OCI-LY1 (cell line): ENCODE measurements at regions not wholly inside any gene's neighbourhood (a gene's known extent, or its start where the extent isn't known, plus 50 kb on each side); places are given as distances from the start of the nearest gene placed in this dataset.

ENCODE experiments used
- H2AFZ ChIP-seq: fragments of 200-600 bp; sonication (generic), shearing (Covaris generic); 2 replicates; pipeline ENCODE4 v1.6.0; 2014; ENCODE audit warnings: antibody characterized with exemption, mild to moderate bottlenecking, low read length
- H3F3A ChIP-seq: fragments of 200-600 bp; sonication (generic), shearing (Covaris generic); 2 replicates; pipeline ENCODE4 v1.6.0; 2014; ENCODE audit warnings: mild to moderate bottlenecking, antibody characterized with exemption, low read length, moderate library complexity; ENCODE audit not compliant: insufficient read depth
- H3K27ac ChIP-seq: fragments of 200-600 bp; sonication (generic); 2 replicates; pipeline ENCODE4 v1.5.1; 2014; ENCODE audit warnings: low read length, mixed run types, mild to moderate bottlenecking, low read depth; ENCODE audit not compliant: poor library complexity, severe bottlenecking
- H3K27me3 ChIP-seq: fragments of 200-600 bp; sonication (generic); 2 replicates; pipeline ENCODE4 v1.6.0; 2014; ENCODE audit warnings: antibody characterized with exemption, mild to moderate bottlenecking, low read length, moderate library complexity; ENCODE audit not compliant: insufficient read depth
- H3K36me3 ChIP-seq: fragments of 200-600 bp; sonication (generic); 2 replicates; pipeline ENCODE4 v1.6.1; 2014; ENCODE audit warnings: mild to moderate bottlenecking, antibody characterized with exemption, low read length, moderate library complexity, mixed read lengths; ENCODE audit not compliant: insufficient read depth
- H3K4me1 ChIP-seq: fragments of 200-600 bp; sonication (generic); 2 replicates; pipeline ENCODE4 v1.5.1; 2014; ENCODE audit warnings: mild to moderate bottlenecking, low read length, moderate library complexity; ENCODE audit not compliant: insufficient read depth, severe bottlenecking
- H3K4me2 ChIP-seq: fragments of 200-600 bp; sonication (generic), shearing (Covaris generic); 2 replicates; pipeline ENCODE4 v1.6.1; 2014; ENCODE audit warnings: low read length
- H3K4me3 ChIP-seq: fragments of 200-600 bp; sonication (generic); 2 replicates; pipeline ENCODE4 v1.5.1; 2014; ENCODE audit warnings: low read length, low read depth, mild to moderate bottlenecking, mixed read lengths; ENCODE audit not compliant: poor library complexity, severe bottlenecking
- H3K79me2 ChIP-seq: fragments of 200-600 bp; shearing (Covaris generic); 2 replicates; pipeline ENCODE4 v1.6.1; 2016; ENCODE audit warnings: mixed run types, low read length, mixed read lengths; ENCODE audit not compliant: insufficient read depth
- H3K9ac ChIP-seq: fragments of 200-600 bp; sonication (generic), shearing (Covaris generic); 2 replicates; pipeline ENCODE4 v1.6.1; 2014; ENCODE audit warnings: mild to moderate bottlenecking, low read length, mixed read lengths
- H3K9me2 ChIP-seq: fragments of 200-600 bp; sonication (generic), shearing (Covaris generic); 2 replicates; pipeline ENCODE4 v1.6.1; 2014; ENCODE audit warnings: low read depth, mild to moderate bottlenecking, low read length, mixed read lengths
- H3K9me3 ChIP-seq: fragments of 200-600 bp; shearing (Covaris generic); 2 replicates; pipeline ENCODE4 v1.6.1; 2014; ENCODE audit warnings: low read length, mixed read lengths
- H4K20me1 ChIP-seq: fragments of 200-600 bp; sonication (generic), shearing (Covaris generic); 2 replicates; pipeline ENCODE4 v1.6.0; 2016; ENCODE audit warnings: mild to moderate bottlenecking, low read length; ENCODE audit not compliant: insufficient read depth
- EZH2 ChIP-seq: fragments of 200-600 bp; sonication (generic), shearing (Covaris generic); IDR thresholded peaks from 2 replicates; pipeline ENCODE4 v1.8.0; 2017; ENCODE audit warnings: borderline replicate concordance, mixed run types, mild to moderate bottlenecking, antibody characterized with exemption, low read length, moderate library complexity, mixed read lengths
- TF ChIP-seq, protein P1 (sequence below): fragments of 200-600 bp; sonication (generic), shearing (Covaris generic); IDR thresholded peaks from 2 replicates; pipeline ENCODE4 v1.5.1; 2017; ENCODE audit warnings: mild to moderate bottlenecking, antibody characterized with exemption, low read length, moderate library complexity, mixed read lengths

DNA sequence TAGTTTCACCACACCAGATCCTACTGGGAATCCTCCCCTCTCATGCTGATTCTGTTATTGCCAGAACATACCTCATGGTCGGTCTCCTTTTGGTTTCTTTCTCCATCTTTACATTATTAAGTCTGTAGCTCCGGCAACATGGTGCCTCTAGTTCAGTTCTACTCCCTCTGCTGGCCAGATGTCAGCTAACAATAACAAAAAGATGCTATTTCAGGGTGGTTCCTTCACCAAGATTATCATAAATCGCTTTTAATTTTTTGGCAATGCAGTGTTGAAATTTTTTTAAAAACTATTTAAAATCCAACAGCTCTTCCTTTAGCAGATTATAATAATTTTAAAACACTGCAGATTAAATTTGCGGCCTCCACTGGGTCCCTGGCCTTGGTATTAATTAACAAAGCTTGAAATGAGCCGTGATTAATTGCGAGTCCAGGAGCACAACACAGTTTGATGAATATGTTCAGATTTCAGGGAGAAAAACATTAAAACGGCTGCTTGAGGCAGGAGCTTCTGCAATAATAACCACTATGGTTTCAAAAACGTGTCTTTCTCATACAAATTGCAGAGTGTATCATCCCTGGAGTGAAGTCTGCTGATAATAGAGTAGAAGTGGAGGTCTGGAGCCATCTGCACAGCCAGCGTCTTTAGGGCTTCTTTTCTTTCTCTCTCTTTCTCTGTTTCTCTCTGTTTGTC is 492.9 kb upstream of the KIRREL3 start:
- Histone ChIP-seq H3K9me3 (no peaks in the 10 kb centered on the region), H3K27me3 (no peaks in the 10 kb centered on the region), H2AFZ (no peak overlapping the region), H3K9ac (no peak overlapping the region), H3F3A (no peaks in the 10 kb centered on the region), H3K79me2 (no peaks in the 10 kb centered on the region), H3K4me3 (no peak overlapping the region), H3K36me3 (no peaks in the 10 kb centered on the region), H3K4me1 (no peaks in the 10 kb centered on the region), H4K20me1 (no peaks in the 10 kb centered on the region), H3K27ac (no peak overlapping the region), H3K4me2 (no peak overlapping the region), H3K9me2 (no peaks in the 10 kb centered on the region)
- no peak for TF ChIP-seq EZH2
- TF ChIP-seq, protein P1, sequence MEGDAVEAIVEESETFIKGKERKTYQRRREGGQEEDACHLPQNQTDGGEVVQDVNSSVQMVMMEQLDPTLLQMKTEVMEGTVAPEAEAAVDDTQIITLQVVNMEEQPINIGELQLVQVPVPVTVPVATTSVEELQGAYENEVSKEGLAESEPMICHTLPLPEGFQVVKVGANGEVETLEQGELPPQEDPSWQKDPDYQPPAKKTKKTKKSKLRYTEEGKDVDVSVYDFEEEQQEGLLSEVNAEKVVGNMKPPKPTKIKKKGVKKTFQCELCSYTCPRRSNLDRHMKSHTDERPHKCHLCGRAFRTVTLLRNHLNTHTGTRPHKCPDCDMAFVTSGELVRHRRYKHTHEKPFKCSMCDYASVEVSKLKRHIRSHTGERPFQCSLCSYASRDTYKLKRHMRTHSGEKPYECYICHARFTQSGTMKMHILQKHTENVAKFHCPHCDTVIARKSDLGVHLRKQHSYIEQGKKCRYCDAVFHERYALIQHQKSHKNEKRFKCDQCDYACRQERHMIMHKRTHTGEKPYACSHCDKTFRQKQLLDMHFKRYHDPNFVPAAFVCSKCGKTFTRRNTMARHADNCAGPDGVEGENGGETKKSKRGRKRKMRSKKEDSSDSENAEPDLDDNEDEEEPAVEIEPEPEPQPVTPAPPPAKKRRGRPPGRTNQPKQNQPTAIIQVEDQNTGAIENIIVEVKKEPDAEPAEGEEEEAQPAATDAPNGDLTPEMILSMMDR: peak; percentile 40; the same call in 1 of the 2 replicates

DNA sequence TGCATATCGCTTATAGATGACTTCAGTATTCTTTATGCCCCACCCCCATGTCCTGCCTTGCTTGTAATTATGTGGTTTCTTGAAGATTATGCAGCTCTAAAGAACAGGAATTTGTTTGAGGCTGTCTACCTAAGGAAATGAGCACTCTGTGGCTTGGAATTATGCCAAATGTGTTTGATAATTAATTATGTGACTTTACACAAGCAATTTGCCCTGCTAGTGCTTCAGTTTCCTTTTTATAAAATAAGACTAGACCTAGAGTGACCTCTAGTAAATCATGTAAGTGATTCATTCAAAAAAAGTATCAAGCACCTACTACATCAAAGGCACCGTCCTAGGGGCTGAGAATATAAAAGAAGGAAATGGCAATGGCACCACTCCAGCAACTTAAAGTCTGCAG is 491.5 kb upstream of the KIRREL3 start:
- no peak overlapping the region for H3K4me2 ChIP-seq

DNA sequence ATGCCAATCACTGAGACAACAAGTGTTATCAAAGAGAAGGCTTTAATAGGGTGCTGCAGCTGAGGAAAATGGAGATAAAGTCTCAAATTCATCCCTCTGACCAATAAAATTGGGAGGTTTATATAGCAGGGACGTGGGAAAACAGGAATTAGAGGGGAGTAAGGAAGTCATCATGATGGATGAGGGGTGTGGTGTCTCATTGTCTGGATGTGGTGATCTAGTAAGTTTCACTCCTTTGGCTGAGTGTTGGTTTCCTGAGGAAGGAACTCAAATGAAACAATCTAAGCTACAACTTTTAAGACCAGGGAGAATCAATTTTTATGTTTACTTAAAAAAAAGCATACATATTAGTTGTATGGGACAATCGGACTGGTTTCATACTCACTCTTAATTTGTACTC is 491.0 kb upstream of the KIRREL3 start:
- TF ChIP-seq, protein P1: no peak
- TF ChIP-seq EZH2: no peak
- Histone ChIP-seq H2AFZ (no peak overlapping the region), H3K9me2 (no peaks in the 10 kb centered on the region), H3K9me3 (no peaks in the 10 kb centered on the region), H3K36me3 (no peaks in the 10 kb centered on the region), H3K79me2 (no peaks in the 10 kb centered on the region), H3F3A (no peaks in the 10 kb centered on the region), H3K4me2 (no peak overlapping the region), H3K9ac (no peak overlapping the region), H3K4me1 (no peaks in the 10 kb centered on the region), H4K20me1 (no peaks in the 10 kb centered on the region), H3K4me3 (no peak overlapping the region), H3K27me3 (no peaks in the 10 kb centered on the region), H3K27ac (no peak overlapping the region)

More for the DNA sequence above, 491.5 kb upstream of the KIRREL3 start:
- H3K9ac ChIP-seq: no peak overlapping the region
- H3F3A ChIP-seq: no peaks in the 10 kb centered on the region
- no peak overlapping the region for H3K4me3 ChIP-seq
- TF ChIP-seq EZH2: no peak
- TF ChIP-seq, protein P1: no peak
- no peaks in the 10 kb centered on the region for H3K79me2 ChIP-seq
- H3K4me1 ChIP-seq: no peaks in the 10 kb centered on the region
- no peak overlapping the region for H2AFZ ChIP-seq
- H3K9me3 ChIP-seq: no peaks in the 10 kb centered on the region
- H3K36me3 ChIP-seq: no peaks in the 10 kb centered on the region
- H4K20me1 ChIP-seq: no peaks in the 10 kb centered on the region
- no peaks in the 10 kb centered on the region for H3K9me2 ChIP-seq
- H3K27me3 ChIP-seq: no peaks in the 10 kb centered on the region
- H3K27ac ChIP-seq: no peak overlapping the region
